ENCODE measurements at regions not wholly inside any gene's neighbourhood (a gene's known extent, or its start where the extent isn't known, plus 50 kb on each side); places are given as distances from the start of the nearest gene placed in this dataset.

DNA sequence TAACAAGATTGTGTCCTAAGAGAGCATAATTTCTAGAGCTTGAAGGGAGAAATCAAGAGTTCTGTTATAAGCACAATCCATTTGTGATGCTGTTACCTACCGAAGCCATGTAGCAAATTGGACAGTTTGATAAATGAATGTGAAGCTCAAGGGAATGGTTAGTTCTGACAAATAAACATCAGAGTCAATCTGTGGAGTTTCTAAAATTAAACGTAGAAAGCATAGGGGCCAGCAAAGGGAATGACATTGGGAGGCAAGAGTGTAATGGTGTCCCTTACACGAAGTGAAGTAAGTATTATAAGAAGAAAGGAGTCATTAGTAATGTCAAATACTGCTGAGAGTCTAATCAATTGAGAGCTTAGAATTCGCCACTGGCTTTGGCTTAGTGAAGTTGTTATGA, 200.2 kb upstream of the SLITRK1 start:
- no peak for DNase-seq (ENCODE audit: low spot score)
- no peaks in the 10 kb centered on the region for H3K79me2 ChIP-seq (ENCODE audit: insufficient read depth, low read depth, low read length)
- no TSS peak for BruUV-seq (replicated peaks)
- TF ChIP-seq, protein P1, sequence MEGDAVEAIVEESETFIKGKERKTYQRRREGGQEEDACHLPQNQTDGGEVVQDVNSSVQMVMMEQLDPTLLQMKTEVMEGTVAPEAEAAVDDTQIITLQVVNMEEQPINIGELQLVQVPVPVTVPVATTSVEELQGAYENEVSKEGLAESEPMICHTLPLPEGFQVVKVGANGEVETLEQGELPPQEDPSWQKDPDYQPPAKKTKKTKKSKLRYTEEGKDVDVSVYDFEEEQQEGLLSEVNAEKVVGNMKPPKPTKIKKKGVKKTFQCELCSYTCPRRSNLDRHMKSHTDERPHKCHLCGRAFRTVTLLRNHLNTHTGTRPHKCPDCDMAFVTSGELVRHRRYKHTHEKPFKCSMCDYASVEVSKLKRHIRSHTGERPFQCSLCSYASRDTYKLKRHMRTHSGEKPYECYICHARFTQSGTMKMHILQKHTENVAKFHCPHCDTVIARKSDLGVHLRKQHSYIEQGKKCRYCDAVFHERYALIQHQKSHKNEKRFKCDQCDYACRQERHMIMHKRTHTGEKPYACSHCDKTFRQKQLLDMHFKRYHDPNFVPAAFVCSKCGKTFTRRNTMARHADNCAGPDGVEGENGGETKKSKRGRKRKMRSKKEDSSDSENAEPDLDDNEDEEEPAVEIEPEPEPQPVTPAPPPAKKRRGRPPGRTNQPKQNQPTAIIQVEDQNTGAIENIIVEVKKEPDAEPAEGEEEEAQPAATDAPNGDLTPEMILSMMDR (conservative IDR thresholded peaks at IDR 0.05; ENCODE audit: low read length) = no peak
- TF ChIP-seq EZH2phosphoT487 (IDR thresholded peaks at IDR 0.05; ENCODE audit: borderline replicate concordance, low read depth, low read length) = no peak
- H3K4me1 ChIP-seq (ENCODE audit: insufficient read depth, low read length, poor library complexity, severe bottlenecking) = no peaks in the 10 kb centered on the region
- H3K9me2 ChIP-seq (ENCODE audit: insufficient read depth, low read length) = no peaks in the 10 kb centered on the region
- H3K36me3 ChIP-seq (ENCODE audit: insufficient read depth, low read length) = no peaks in the 10 kb centered on the region
- no peak overlapping the region for H3K4me3 ChIP-seq (ENCODE audit: low read depth, low read length, poor library complexity, severe bottlenecking)
- CTCF ChIA-PET (ENCODE audit: unreplicated experiment) = no interaction called here
- H4K20me1 ChIP-seq (ENCODE audit: insufficient read depth, low read length) = no peaks in the 10 kb centered on the region
- H2AFZ ChIP-seq (ENCODE audit: low read length) = no peak overlapping the region
- H3K4me2 ChIP-seq (ENCODE audit: low read length) = no peak overlapping the region
- POLR2A ChIA-PET = no interaction called here
- intact Hi-C loops (cut with micrococcal nuclease; ENCODE audit: unreplicated experiment) = no loop called here
- no peaks in the 10 kb centered on the region for H3K9me3 ChIP-seq (ENCODE audit: low read length)
- H3K27ac ChIP-seq (ENCODE audit: low read depth, low read length, poor library complexity, severe bottlenecking) = no peak overlapping the region

DNA sequence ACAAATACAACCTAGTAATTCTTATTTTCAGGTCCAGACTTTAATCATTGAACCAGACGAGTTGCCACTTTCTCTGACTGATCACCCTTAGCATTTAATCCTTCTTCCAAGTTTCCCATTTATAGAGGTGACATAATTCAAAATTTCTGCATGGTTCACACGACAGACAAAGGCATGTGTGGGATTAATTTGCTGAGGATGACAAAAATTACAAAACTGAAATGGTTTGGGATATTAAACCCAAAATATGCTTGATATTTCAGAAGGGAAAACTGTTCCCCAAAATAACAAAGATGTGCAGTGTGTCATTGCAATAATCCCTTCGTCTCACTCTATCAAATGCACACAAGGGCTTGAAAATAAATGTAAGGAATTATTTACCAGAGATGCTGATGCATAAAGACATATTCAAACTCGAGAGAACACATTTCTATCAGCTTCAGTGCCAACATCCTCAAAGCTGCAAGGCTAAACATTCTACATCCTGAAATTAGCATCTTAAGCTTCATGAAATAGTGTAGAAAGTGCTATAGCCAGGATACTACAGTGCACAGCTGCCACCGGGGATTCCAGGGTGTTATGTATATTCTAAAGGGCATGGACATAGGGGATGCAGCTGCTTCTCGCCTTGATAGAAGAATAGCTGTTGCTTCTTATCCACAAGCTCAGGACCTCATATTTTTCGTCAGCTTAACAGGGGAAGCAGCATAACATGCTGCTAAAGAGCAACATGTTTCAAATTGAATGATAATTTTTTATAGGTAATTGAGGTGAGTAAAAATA, 198.7 kb upstream of the SLITRK1 start:
- no TSS peak for BruUV-seq (replicated peaks)
- H3K4me3 ChIP-seq (ENCODE audit: low read depth, low read length, poor library complexity, severe bottlenecking) = no peak overlapping the region
- ChIA-PET CTCF (ENCODE audit: unreplicated experiment) (interaction anchor here (1.1 kb wide), 1 partner anchor 9 kb away, joined by 3 read pairs; no protein-coding TSS in a partner anchor), POLR2A (interaction anchor here (0.7 kb wide), 1 partner anchor 196 kb away, joined by 3 read pairs; no protein-coding TSS in a partner anchor)
- intact Hi-C loops (cut with micrococcal nuclease; ENCODE audit: unreplicated experiment) = no loop called here
- no peaks in the 10 kb centered on the region for H3K9me2 ChIP-seq (ENCODE audit: insufficient read depth, low read length)
- no peak overlapping the region for H3K27ac ChIP-seq (ENCODE audit: low read depth, low read length, poor library complexity, severe bottlenecking)
- H3K4me2 ChIP-seq (ENCODE audit: low read length) = no peak overlapping the region
- DNase-seq (ENCODE audit: low spot score) = no peak
- H2AFZ ChIP-seq (ENCODE audit: low read length) = no peak overlapping the region
- H3K36me3 ChIP-seq (ENCODE audit: insufficient read depth, low read length) = no peaks in the 10 kb centered on the region
- H4K20me1 ChIP-seq (ENCODE audit: insufficient read depth, low read length) = no peaks in the 10 kb centered on the region
- no peaks in the 10 kb centered on the region for H3K4me1 ChIP-seq (ENCODE audit: insufficient read depth, low read length, poor library complexity, severe bottlenecking)
- no peaks in the 10 kb centered on the region for H3K79me2 ChIP-seq (ENCODE audit: insufficient read depth, low read depth, low read length)
- no peaks in the 10 kb centered on the region for H3K9me3 ChIP-seq (ENCODE audit: low read length)
- TF ChIP-seq, protein P1 (conservative IDR thresholded peaks at IDR 0.05; ENCODE audit: low read length) = no peak
- no peak for TF ChIP-seq EZH2phosphoT487 (IDR thresholded peaks at IDR 0.05; ENCODE audit: borderline replicate concordance, low read depth, low read length)

DNA sequence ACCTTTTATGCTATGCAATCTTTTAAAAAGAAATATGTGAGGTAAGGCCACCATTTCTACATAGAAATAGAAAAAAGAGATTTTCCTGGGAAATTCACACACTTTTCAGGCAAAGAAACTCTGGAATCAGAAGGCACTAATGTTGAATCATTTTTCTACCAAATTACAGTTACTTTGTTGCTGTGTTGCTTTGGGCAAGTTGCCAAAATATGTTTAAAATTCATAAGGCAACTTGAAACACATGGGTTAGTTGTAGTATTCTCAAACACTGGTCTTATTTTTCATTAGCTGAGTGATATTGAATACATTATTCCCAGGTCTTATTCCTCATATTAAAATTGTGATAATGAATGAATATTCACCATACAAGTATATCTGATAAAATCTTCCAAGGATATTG, 195.0 kb upstream of the SLITRK1 start:
- Histone ChIP-seq H3K79me2 (ENCODE audit: insufficient read depth, low read depth, low read length) (no peaks in the 10 kb centered on the region), H2AFZ (ENCODE audit: low read length) (no peak overlapping the region), H4K20me1 (ENCODE audit: insufficient read depth, low read length) (no peaks in the 10 kb centered on the region), H3K4me1 (ENCODE audit: insufficient read depth, low read length, poor library complexity, severe bottlenecking) (no peaks in the 10 kb centered on the region), H3K4me3 (ENCODE audit: low read depth, low read length, poor library complexity, severe bottlenecking) (no peak overlapping the region), H3K36me3 (ENCODE audit: insufficient read depth, low read length) (no peaks in the 10 kb centered on the region), H3K4me2 (ENCODE audit: low read length) (no peak overlapping the region), H3K9me2 (ENCODE audit: insufficient read depth, low read length) (no peaks in the 10 kb centered on the region), H3K27ac (ENCODE audit: low read depth, low read length, poor library complexity, severe bottlenecking) (no peak overlapping the region), H3K9me3 (ENCODE audit: low read length) (no peaks in the 10 kb centered on the region)
- intact Hi-C loops (cut with micrococcal nuclease; ENCODE audit: unreplicated experiment) = no loop called here
- DNase-seq (ENCODE audit: low spot score) = no peak
- TF ChIP-seq, protein P1 (conservative IDR thresholded peaks at IDR 0.05; ENCODE audit: low read length) = no peak
- TF ChIP-seq EZH2phosphoT487 (IDR thresholded peaks at IDR 0.05; ENCODE audit: borderline replicate concordance, low read depth, low read length) = no peak
- no TSS peak for BruUV-seq (replicated peaks)
- ChIA-PET POLR2A (interaction anchor here (1.8 kb wide), 1 partner anchor 17 kb away, joined by 4 read pairs; no protein-coding TSS in a partner anchor), CTCF (ENCODE audit: unreplicated experiment) (no interaction called here)
